ENCODE measurements at regions not wholly inside any gene's neighbourhood (a gene's known extent, or its start where the extent isn't known, plus 50 kb on each side); places are given as distances from the start of the nearest gene placed in this dataset.

DNA sequence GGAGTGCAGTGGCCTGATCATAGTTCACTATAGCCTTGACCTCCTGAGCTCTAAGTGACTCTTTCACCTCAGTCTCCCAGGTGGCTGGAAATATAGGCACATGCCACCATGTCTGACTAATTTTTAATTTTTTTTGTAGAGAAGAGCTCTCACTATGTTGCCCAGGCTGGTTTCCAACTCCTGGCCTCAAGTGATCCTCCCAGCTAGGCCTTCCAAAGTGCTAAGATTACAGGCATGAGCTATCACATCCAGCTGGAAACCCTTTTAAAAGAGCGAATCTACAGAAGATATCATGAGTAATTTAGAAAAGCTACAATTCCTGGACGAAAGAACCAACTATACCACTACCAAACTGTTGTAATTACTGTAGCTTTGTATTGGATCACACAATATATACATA, 394.4 kb upstream of the AUTS2 start:
- DNase-seq (ENCODE audit: extremely low spot score) = no peak

DNA sequence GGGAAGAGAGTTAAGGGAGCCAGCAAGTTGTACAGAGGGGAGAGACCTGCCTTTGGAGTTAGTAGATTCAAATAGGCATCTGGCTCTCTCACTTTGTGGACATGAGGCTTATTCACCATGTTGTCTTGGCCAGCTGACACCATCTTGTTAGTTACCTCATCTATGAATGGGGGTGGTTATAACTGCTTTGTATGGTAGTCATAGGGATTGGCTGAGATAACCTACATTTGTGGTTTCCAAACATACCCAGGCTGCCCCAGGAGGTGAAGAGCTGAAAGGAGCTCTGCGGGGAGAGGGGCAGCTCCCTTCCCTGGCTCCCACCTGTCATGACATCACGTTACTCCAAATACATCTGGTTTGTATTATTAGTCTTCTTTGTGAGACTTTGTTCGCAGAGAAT, 393.3 kb upstream of the AUTS2 start:
- H3K4me3 ChIP-seq = no peak overlapping the region
- H3K9me3 ChIP-seq = no peaks in the 10 kb centered on the region
- no peak overlapping the region for H3K27ac ChIP-seq (replicated peaks in 1 of 4)
- no peaks in the 10 kb centered on the region for H3K27me3 ChIP-seq
- no peaks in the 10 kb centered on the region for H3K4me1 ChIP-seq
- WGBS = 57% methylated on average over 3 of the region's 3 CpGs
- DNase-seq (ENCODE audit: extremely low spot score) = no peak
- intact Hi-C loops (cut with DNase I) = no loop called here
- no peaks in the 10 kb centered on the region for H3K36me3 ChIP-seq
- no peak for TF ChIP-seq POLR2A (IDR thresholded peaks at IDR 0.05; ENCODE audit: low read depth)
- no peak for TF ChIP-seq EP300 (IDR thresholded peaks at IDR 0.05)
- TF ChIP-seq, protein P1, sequence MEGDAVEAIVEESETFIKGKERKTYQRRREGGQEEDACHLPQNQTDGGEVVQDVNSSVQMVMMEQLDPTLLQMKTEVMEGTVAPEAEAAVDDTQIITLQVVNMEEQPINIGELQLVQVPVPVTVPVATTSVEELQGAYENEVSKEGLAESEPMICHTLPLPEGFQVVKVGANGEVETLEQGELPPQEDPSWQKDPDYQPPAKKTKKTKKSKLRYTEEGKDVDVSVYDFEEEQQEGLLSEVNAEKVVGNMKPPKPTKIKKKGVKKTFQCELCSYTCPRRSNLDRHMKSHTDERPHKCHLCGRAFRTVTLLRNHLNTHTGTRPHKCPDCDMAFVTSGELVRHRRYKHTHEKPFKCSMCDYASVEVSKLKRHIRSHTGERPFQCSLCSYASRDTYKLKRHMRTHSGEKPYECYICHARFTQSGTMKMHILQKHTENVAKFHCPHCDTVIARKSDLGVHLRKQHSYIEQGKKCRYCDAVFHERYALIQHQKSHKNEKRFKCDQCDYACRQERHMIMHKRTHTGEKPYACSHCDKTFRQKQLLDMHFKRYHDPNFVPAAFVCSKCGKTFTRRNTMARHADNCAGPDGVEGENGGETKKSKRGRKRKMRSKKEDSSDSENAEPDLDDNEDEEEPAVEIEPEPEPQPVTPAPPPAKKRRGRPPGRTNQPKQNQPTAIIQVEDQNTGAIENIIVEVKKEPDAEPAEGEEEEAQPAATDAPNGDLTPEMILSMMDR (IDR thresholded peaks at IDR 0.05) = no peak
- TF ChIP-seq POLR2AphosphoS5 (IDR thresholded peaks at IDR 0.05) = no peak

More for the DNA sequence above, 394.4 kb upstream of the AUTS2 start:
- H3K9me3 ChIP-seq = no peaks in the 10 kb centered on the region
- no peak overlapping the region for H3K4me3 ChIP-seq
- WGBS = 80% methylated on average over 2 of the region's 2 CpGs
- H3K36me3 ChIP-seq = no peaks in the 10 kb centered on the region
- H3K4me1 ChIP-seq = no peaks in the 10 kb centered on the region
- TF ChIP-seq POLR2AphosphoS5 (IDR thresholded peaks at IDR 0.05) = no peak
- TF ChIP-seq, protein P1 (IDR thresholded peaks at IDR 0.05) = no peak
- no peak for TF ChIP-seq EP300 (IDR thresholded peaks at IDR 0.05)
- no peaks in the 10 kb centered on the region for H3K27me3 ChIP-seq
- intact Hi-C loops (cut with DNase I) = no loop called here
- H3K27ac ChIP-seq (replicated peaks in 1 of 4) = no peak overlapping the region

DNA sequence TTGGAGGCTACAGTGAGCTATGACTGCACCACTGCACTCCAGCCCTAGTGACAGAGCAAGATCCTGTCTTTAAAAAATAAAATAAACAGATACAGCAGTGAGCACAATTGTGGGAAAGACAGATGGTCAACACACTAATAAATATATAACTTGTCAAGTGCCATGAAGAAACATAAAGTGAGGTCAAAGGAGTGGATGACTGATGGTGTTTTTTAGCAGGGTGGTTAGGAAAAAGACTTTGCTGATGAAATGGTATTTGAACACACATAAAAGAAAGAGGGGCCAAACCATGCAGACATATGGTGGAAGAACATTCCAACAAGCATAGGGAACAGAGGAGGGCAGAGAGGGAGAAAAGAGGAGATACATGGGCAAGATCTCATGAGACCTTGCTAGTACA, 392.7 kb upstream of the AUTS2 start:
- intact Hi-C loops (cut with DNase I) = no loop called here
- no peak overlapping the region for H3K4me3 ChIP-seq
- H3K9me3 ChIP-seq = no peaks in the 10 kb centered on the region
- DNase-seq (ENCODE audit: extremely low spot score) = no peak
- TF ChIP-seq POLR2A (IDR thresholded peaks at IDR 0.05; ENCODE audit: low read depth) (no peak), POLR2AphosphoS5 (IDR thresholded peaks at IDR 0.05) (no peak), EP300 (IDR thresholded peaks at IDR 0.05) (no peak)
- TF ChIP-seq, protein P1 (IDR thresholded peaks at IDR 0.05) = no peak
- no peaks in the 10 kb centered on the region for H3K4me1 ChIP-seq
- no peaks in the 10 kb centered on the region for H3K27me3 ChIP-seq
- no peak overlapping the region for H3K27ac ChIP-seq (replicated peaks in 1 of 4)
- H3K36me3 ChIP-seq = no peaks in the 10 kb centered on the region

DNA sequence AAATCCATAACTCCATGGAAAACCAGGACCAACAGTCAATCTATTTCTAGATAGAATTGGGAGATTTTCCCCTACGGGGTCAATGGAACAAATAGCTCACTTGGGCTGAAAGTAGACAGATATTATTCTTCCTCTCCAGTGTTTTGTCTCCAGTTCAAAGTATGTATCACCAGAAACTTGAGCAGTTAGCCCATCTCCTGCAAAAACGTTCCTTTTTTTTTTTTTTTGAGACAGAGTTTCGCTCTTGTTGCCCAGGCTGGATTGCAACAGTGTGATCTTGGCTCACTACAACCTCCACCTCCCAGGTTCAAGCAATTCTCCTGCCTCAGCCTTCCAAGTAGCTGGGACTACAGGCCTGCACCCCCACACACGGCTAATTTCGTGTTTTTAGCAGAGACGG, 390.0 kb upstream of the AUTS2 start:
- Histone ChIP-seq H3K27me3 (no peaks in the 10 kb centered on the region), H3K27ac (replicated peaks in 1 of 4) (no peak overlapping the region), H3K4me1 (no peaks in the 10 kb centered on the region), H3K9me3 (no peaks in the 10 kb centered on the region), H3K36me3 (no peaks in the 10 kb centered on the region), H3K4me3 (no peak overlapping the region)
- intact Hi-C loops (cut with DNase I) = no loop called here
- no peak for DNase-seq (ENCODE audit: extremely low spot score)
- WGBS = 77% methylated on average over 6 of the region's 6 CpGs
- TF ChIP-seq, protein P1 (IDR thresholded peaks at IDR 0.05) = no peak
- TF ChIP-seq POLR2AphosphoS5 (IDR thresholded peaks at IDR 0.05) (no peak), EP300 (IDR thresholded peaks at IDR 0.05) (no peak), POLR2A (IDR thresholded peaks at IDR 0.05; ENCODE audit: low read depth) (no peak)

DNA sequence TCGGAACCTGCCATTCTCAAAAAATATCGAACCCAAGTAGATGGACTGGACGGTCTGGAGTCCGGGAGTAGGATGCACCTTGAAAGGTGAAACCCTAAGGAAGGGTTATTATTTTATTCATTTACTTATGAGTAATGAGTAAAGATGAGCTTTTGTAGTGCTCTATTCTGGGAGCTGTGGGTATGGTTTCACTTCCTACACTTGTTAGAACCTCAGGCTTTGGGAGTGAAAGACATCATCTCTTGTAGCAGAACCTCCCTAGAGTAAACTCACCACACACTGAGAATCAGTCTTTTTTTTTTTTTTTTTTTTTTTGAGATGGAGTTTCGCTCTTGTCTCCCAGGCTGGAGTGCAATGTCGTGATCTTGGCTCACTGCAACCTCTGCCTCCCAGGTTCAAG, 389.4 kb upstream of the AUTS2 start:
- no peaks in the 10 kb centered on the region for H3K36me3 ChIP-seq
- DNase-seq (ENCODE audit: extremely low spot score) = no peak
- intact Hi-C loops (cut with DNase I) = no loop called here
- H3K27me3 ChIP-seq = no peaks in the 10 kb centered on the region
- no peaks in the 10 kb centered on the region for H3K4me1 ChIP-seq
- no peak overlapping the region for H3K4me3 ChIP-seq
- TF ChIP-seq POLR2A (IDR thresholded peaks at IDR 0.05; ENCODE audit: low read depth) (no peak), POLR2AphosphoS5 (IDR thresholded peaks at IDR 0.05) (no peak), EP300 (IDR thresholded peaks at IDR 0.05) (no peak)
- TF ChIP-seq, protein P1 (IDR thresholded peaks at IDR 0.05) = no peak
- WGBS = 96% methylated on average over 6 of the region's 6 CpGs
- no peak overlapping the region for H3K27ac ChIP-seq (replicated peaks in 1 of 4)
- no peaks in the 10 kb centered on the region for H3K9me3 ChIP-seq

Measured in esophagus muscularis mucosa (tissue), 4 donors.